ENCODE measurements at regions not wholly inside any gene's neighbourhood (a gene's known extent, or its start where the extent isn't known, plus 50 kb on each side); places are given as distances from the start of the nearest gene placed in this dataset.

DNA sequence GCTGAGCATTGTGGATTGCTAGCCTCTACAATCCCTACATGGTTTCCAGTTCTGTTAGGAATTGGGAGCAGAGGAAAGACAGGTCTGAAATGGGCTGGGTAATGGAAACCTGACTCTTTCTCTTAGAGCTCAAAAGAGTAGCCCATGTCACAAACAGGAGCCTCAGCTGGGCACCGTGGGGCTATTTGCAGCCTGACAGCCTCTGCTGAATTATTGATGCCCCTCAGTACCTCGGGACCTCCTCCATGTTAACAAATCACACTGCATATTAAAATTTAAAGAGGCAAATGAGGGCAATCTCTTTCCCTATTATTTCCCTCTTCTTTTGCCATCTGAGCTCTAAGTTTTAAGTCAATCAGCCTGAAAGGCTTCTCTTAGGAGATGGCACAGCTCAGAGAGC, 157.1 kb downstream of the TSEN15 start:
- no peak for TF ChIP-seq ZNF565 (CRISPR knock-in tag; conservative IDR thresholded peaks at IDR 0.05; ENCODE audit: low read depth)
- TF ChIP-seq ZFP3 (CRISPR knock-in tag; IDR thresholded peaks at IDR 0.05): no peak
- TF ChIP-seq PPARA (CRISPR knock-in tag; IDR thresholded peaks at IDR 0.05; ENCODE audit: borderline replicate concordance): no peak

Data from SK-N-SH treated with all-trans-retinoic acid at 6 μM for 48 hours (cell line).